GM18517 (cell line): ENCODE measurements at regions not wholly inside any gene's neighbourhood (a gene's known extent, or its start where the extent isn't known, plus 50 kb on each side); places are given as distances from the start of the nearest gene placed in this dataset.

ENCODE experiments used
- ATAC-seq: cut with Tn5 transposase; IDR thresholded peaks from one replicate; pipeline ENCODE4 v1.9.1; 2021; ENCODE audit warnings: mild to moderate bottlenecking, moderate library complexity; ENCODE audit not compliant: unreplicated experiment

DNA sequence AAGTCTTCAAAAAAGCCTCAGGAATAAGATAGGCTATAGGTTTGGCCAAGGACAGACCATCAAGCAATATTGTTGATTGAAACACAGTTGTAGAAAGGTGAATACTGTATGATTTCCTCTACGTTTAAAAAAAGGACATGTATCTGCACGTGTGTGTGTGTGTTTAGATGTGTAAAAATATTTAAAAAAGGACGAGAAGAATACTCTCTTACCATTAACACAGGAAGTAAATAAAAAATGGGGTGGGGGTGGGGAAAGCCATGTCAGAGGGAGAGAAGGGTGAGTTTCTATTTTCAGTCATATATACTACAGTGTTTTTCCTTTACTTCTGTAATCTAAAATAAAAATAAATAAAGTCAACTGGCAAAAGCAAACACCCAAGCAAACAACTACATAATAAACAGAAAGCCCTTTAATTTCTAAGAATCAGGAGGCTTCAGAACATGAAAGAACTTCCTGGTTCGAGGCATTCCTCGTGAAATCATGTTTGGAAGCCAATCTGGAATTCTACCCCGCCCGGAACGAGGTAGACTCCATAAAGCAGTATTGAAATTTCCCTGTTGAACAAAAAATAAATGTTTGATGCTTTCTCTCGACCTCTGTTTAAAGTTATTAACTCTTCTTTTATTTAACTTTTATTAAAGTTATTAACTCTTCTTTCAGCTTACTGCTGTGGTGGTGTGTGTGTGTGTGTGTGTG is 158.1 kb upstream of the ZNF217 start:
- no peak for ATAC-seq

DNA sequence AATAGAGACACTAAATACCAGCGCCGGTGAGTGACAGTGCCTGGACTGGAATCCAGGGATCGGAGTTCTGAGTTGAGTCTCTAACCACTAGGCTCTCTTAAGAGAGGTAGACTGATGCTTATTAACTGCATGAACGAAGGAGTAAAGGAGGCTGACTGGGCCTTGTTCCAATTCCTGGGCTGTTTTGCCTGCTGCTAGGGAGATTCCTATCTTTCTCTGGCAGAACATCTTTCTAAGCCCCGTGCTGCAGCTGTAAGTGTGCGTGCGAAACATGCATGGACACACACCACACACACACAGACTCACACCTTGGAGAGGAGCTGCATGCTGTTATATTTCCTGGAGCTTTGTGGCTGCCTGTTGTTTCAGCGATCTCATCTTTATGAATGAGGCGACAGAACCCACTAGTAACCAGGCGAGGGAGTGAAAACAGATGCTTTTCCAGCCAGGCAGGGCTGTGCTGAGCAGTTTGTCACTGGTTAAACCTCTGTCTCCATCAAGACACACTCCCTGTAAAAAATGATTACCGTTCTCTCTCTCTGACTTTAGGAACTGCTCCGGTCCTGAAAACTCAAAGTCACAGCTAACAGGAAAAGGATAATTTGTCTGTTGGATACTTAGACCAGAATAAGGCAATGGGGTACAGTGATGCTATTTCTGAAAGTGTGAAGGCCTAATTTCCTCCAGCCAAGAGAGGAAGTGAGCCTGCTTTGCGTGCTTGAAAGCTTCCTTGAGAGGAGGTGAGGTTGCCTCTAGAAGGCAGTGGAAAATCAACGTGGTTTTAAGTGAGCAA is 157.4 kb upstream of the ZNF217 start:
- ATAC-seq: peak; percentile 81

- ATAC-seq: no peak
These were observed 155.9 kb upstream of the ZNF217 start for GRCh38 chr20:53749499-53749898.

DNA sequence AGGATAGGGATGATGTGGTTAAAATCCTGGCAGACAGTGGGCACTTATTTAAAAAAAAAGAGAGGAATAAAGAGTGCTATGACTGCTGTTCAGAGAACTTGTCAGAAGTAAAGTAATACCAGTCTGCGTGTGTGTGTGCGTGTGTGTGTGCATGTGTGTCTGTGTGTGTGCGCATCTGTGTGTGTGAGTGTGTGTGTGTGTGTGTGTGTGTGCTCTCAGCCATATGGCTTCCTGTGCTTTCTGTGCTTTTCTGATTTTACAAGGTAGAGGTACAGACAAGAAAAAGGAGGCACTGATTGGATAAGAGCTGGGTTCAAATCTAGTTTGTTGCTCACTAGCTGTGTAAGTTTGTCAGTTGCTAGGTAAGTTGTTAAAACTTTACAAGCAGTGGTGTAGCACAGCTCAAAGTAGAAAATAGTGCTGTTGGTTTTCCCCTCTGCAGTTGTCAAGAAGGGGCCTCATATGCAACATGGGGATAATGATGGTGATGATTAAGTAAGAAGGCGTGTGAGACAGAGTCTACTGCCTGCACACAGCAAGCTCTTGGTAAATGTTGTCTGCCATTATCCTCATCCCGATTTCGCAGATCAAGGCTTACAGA is 155.3 kb upstream of the ZNF217 start:
- no peak for ATAC-seq

GRCh38 chr20:53748176-53748575 is 154.5 kb upstream of the ZNF217 start:
- no peak for ATAC-seq

GRCh38 chr20:53743607-53744260 is 150.1 kb upstream of the ZNF217 start:
- no peak for ATAC-seq

- ATAC-seq: no peak
These were observed 149.0 kb upstream of the ZNF217 start for GRCh38 chr20:53742685-53743081.

GRCh38 chr20:53741726-53742028 is 148.0 kb upstream of the ZNF217 start:
- no peak for ATAC-seq

DNA sequence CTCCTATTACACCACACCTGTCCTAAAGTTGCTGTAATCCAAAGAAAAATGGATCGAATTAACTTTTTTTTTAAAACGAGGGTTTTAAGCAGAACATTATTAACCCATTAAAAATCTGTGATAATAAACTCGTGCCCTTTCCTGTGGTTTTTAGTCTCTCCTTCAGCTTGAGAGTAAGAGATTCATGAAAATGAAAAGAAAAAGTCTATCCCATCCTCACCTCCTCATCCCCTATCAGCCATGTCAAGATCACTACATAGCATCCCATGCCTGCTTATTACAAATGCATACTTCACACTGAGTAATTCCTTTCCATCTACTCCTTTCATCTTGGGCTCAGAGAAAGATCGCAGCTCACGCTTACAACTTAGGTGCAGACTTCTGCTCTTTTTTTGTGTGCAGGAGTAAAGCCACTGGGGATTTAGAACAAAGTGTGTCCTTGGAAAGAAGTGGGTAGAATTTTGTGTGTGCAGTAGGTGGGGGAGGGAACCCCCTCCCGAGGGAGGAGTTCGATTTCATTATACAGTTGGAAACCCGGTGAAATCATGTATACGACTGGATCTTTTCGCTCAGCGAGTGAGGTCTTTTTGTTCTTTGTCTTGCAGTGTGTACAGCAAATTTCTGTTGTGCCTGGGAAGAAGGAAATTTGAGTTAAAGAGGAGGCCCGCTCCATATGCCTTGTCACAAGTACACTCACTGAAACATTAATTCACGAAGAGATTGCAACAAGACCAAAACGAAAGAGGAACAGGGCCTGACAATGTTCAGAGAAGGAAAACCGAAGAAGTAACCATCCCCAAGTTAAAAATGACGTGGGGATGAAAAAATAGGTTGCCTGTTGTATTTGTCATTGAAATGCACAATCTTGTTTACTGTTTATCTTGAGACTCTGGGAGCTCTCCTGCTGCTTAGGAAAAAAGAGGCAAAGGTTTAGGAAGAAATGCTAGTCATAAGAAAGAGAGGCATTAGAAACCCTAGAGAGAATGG is 146.5 kb upstream of the ZNF217 start:
- peak; percentile 54 for ATAC-seq

DNA sequence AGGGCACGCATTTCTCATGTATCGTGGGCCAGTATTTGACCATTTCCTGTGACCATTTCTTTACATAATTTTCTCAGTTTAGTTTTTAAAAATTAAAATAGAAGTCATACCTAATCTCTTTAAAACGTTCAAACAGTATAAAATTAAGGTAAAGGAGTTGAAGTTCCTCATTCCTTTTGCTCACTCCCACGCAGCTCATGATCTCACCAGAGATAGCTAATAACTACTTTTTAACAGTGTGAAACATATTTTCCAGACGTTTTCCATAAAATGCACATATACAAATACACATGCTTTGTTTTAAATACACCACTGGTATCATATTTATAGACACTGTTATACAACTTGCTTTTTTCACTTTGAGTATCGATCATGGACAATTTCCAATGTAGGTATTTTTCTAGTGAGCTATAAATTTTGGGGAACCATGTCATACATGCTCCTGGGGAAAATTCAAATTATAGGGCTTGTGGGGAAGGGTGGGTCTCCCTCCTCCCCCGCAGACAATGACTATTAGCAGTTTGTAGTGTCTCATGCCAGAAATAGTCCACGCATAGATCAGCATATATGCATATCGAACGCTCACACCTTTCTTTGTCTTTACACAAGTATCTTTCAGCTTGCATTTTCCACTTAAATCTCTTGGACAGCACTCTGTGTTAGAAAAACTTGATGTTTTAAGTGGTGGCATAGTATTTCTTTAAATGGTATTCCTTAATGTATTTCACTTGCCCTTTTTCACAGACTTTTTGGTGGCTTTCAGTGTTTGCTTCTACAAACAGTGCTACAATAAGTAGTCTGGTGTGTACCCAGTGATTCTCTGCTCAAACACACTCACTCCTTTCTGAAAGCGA is 145.5 kb upstream of the ZNF217 start:
- no peak for ATAC-seq

DNA sequence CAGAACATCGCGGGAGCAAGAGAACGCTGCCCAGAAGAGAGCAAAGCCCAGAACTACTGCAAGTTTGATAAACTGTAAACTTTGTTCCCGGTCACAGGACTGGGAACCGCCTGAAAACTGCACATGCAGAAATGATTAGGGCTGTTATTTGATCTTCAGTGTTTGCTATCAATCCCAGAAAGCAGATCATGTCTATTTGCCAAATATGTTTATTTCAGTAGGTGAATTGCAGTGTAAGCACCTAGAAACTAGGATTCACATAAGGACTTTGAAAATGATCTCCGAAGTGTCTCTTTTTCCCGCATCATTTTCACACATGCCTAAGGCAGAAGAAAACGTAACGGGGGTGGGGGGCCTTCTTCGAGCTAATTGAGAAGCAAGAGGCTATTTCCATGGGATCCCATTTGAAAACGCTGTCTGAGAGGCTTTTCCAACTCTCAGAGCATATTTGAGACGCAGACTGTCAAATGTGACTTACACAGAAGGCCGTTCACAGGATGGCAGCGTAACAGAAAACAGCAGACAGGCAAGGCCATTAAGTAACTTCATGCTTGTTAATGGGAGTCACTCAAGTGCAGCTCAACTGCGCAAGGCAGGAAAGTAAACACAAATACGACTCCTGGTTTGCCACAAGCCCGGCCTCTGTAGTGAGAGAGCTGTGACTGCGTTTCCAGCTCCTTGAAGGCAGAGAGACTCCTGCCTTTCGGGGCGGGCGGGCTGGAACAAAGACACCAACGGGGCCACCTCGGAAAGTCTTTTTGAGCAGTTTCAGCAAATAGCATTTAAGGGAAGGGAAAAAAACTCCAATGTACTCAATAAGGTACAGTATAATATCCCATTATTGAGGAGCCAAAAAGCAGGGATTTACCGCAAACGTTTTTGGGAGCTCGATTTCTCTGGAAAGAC is 144.7 kb upstream of the ZNF217 start:
- ATAC-seq: no peak

GRCh38 chr20:53737396-53738038 is 143.9 kb upstream of the ZNF217 start:
- ATAC-seq: no peak

DNA sequence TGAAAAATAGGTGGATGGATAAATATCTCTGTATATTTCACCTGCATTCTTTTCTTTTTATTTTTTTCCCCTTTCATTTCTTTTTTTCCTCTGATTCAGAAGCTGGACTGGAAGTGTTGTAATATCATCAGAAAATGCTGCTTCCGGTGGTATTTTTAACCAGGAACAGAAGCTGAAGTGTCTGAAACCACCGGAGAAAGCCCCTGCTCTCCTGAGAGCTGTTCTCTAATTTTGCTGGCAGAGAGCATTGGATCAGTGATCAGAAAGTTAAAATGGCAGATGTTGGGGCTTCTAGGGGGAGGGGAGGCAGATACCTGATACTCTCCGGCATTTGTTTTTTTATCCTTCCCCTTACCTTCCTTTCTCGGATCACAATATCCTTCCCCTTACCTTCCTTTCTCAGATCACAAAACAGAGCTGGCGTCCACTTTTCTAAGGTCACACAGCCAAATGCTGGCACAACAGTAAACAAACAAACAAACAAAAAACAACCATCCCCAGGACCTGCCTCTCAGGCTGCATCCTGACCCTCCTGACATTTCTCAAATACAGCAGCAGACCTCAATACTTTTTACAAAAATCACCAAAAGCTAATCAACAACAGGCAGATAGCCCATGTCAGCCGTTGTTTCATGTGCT is 143.2 kb upstream of the ZNF217 start:
- no peak for ATAC-seq

DNA sequence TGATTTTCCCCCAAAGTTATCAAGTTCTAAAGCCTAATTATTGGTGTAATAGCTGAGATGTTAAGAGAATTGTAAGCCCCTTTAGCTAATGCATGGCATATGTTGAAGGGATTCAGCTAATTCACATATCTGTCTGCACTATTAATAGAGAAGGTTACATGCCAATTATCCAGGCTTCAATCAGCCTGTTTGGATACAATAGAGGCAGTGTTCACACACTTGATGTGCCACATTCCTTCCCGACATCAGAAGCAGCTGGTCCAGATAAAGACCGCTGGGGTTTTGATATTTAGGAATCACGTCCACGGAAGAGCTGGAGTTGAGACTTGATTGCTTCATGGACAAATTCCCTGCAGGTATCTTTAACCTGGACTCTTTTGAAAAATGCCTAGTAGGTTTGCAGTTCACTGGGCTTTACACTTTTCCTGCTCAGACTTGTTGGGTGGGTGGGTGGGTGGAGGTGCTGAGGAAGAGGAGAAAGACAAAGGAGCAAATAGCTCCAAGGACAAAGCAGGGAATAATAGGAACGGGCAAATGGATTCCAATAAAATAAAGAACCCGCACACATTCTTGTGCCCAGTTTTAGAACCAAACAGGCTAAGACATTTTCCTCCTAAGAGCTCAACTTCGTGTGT is 142.6 kb upstream of the ZNF217 start:
- ATAC-seq: no peak

DNA sequence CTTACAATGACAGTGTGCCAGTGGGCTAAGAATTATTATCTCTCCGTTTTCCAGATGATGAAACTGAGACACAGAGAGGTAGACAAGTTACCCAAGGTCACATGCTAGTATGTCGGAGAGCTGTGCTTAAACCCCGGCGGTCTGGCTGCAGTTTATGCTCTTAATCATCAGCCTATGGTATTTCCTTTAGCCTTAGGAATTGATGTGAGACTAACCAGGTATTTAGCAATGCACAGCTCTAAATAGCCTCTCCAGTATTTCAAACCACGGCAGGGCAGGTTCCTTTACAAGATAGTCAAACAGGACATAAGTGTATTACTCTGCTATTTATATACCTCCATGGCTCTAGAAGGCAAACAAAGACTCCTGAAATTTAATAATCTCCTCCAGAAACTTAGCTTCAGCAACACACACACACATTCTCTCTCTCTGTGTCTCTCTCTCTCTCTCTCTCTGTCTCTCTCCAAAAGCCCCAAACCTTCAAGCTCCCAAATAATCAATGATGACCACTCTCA is 142.0 kb upstream of the ZNF217 start:
- ATAC-seq: no peak

DNA sequence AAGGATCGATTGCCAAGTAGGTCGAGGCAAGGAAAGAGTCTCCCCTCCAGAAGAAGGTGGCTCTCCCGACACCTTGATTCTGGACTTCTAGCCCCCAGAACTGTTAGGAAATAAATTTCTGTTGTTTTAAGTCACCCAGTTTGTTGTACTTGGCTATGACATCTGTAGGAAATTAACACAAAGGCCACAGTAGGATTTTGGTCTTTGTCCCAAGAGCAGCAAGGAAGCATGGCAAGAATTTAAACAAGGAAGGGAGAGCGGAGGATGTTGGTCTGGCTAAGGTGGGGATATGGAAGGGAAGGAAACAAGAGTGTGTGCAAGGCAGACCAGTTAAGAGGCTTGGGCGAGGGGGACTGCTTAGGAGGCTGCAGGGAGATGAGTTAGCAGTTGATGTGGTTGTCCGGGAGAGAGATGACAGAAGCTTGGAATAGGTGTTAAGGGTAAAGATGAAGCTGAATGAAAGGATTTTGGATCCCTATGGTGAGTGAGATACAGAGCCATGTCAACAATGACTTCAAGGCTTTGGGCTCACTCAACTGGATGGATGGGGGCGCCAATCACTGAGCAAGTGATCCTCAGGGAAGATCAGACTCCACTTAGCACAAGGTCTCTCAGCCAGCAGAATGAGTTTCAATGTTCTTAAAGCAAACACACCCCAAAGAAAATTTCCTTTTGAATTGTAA is 140.5 kb upstream of the ZNF217 start:
- ATAC-seq: no peak
